Muscle layer of duodenum (tissue), 2 donors: ENCODE measurements at regions not wholly inside any gene's neighbourhood (a gene's known extent, or its start where the extent isn't known, plus 50 kb on each side); places are given as distances from the start of the nearest gene placed in this dataset.

ENCODE experiments used
- H3K27ac ChIP-seq: one replicate; pipeline ENCODE4 v1.7.0; 2013; ENCODE audit warnings: mild to moderate bottlenecking, low read length
- H3K27me3 ChIP-seq: one replicate; pipeline ENCODE4 v1.7.0; 2013; ENCODE audit warnings: low read depth, mild to moderate bottlenecking, control low read depth, low read length
- H3K36me3 ChIP-seq, 2 donors: one replicate each; pipeline ENCODE4 v1.7.0; 2013; ENCODE audit warnings: low read length in 2 of 2, control low read depth in 1 of 2, mild to moderate bottlenecking in 1 of 2; ENCODE audit not compliant: insufficient read depth in 2 of 2, control insufficient read depth in 1 of 2
- H3K4me1 ChIP-seq, 2 donors: one replicate each; pipeline ENCODE4 v1.7.0; 2013; ENCODE audit warnings: low read length in 2 of 2, mild to moderate bottlenecking in 2 of 2, control low read depth in 1 of 2, moderate library complexity in 1 of 2; ENCODE audit not compliant: insufficient read depth in 2 of 2, control insufficient read depth in 1 of 2
- H3K4me3 ChIP-seq, 2 donors: one replicate each; pipeline ENCODE4 v1.7.0; 2013; ENCODE audit warnings: low read length in 2 of 2, low read depth in 1 of 2, mild to moderate bottlenecking in 1 of 2
- H3K9me3 ChIP-seq, 2 donors: one replicate each; pipeline ENCODE4 v1.7.0; 2013; ENCODE audit warnings: low read length in 2 of 2, control low read depth in 1 of 2, mild to moderate bottlenecking in 1 of 2; ENCODE audit not compliant: control insufficient read depth in 1 of 2
- donor health status: healthy.

GRCh38 chr11:92767416-92767815 is 202.0 kb upstream of the MTNR1B start:
- Histone ChIP-seq H3K9me3 (no peaks in the 10 kb centered on the region), H3K4me3 (no peak overlapping the region), H3K36me3 (no peaks in the 10 kb centered on the region), H3K27me3 (no peaks in the 10 kb centered on the region), H3K27ac (no peak overlapping the region), H3K4me1 (no peaks in the 10 kb centered on the region)

GRCh38 chr11:92768121-92768840 is 201.2 kb upstream of the MTNR1B start:
- Histone ChIP-seq H3K4me3 (no peak overlapping the region), H3K27ac (no peak overlapping the region), H3K9me3 (no peaks in the 10 kb centered on the region), H3K4me1 (no peaks in the 10 kb centered on the region), H3K27me3 (no peaks in the 10 kb centered on the region), H3K36me3 (no peaks in the 10 kb centered on the region)

GRCh38 chr11:92769112-92769511 is 200.3 kb upstream of the MTNR1B start:
- Histone ChIP-seq H3K9me3 (no peaks in the 10 kb centered on the region), H3K27me3 (no peaks in the 10 kb centered on the region), H3K4me1 (no peaks in the 10 kb centered on the region), H3K36me3 (no peaks in the 10 kb centered on the region), H3K4me3 (no peak overlapping the region), H3K27ac (no peak overlapping the region)

- no peaks in the 10 kb centered on the region for H3K9me3 ChIP-seq
- no peak overlapping the region for H3K4me3 ChIP-seq
- H3K27me3 ChIP-seq = no peaks in the 10 kb centered on the region
- no peaks in the 10 kb centered on the region for H3K36me3 ChIP-seq
- H3K4me1 ChIP-seq = no peaks in the 10 kb centered on the region
- H3K27ac ChIP-seq = no peak overlapping the region
Measured at GRCh38 chr11:92770419-92770818, 199.0 kb upstream of the MTNR1B start.

- Histone ChIP-seq H3K27me3 (no peaks in the 10 kb centered on the region), H3K4me3 (no peak overlapping the region), H3K9me3 (no peaks in the 10 kb centered on the region), H3K27ac (no peak overlapping the region), H3K4me1 (no peaks in the 10 kb centered on the region), H3K36me3 (no peaks in the 10 kb centered on the region)
Measured at GRCh38 chr11:92770981-92771380, 198.5 kb upstream of the MTNR1B start.

GRCh38 chr11:92771701-92772100 is 197.8 kb upstream of the MTNR1B start:
- Histone ChIP-seq H3K36me3 (no peaks in the 10 kb centered on the region), H3K4me1 (no peaks in the 10 kb centered on the region), H3K27ac (no peak overlapping the region), H3K9me3 (no peaks in the 10 kb centered on the region), H3K27me3 (no peaks in the 10 kb centered on the region), H3K4me3 (no peak overlapping the region)

GRCh38 chr11:92775003-92775676 is 194.3 kb upstream of the MTNR1B start:
- Histone ChIP-seq H3K27ac (no peak overlapping the region), H3K4me3 (no peak overlapping the region), H3K27me3 (no peaks in the 10 kb centered on the region), H3K4me1 (no peaks in the 10 kb centered on the region), H3K9me3 (no peaks in the 10 kb centered on the region), H3K36me3 (no peaks in the 10 kb centered on the region)

GRCh38 chr11:92776676-92777075 is 192.8 kb upstream of the MTNR1B start:
- no peaks in the 10 kb centered on the region for H3K36me3 ChIP-seq
- H3K27ac ChIP-seq = no peak overlapping the region
- H3K27me3 ChIP-seq = no peaks in the 10 kb centered on the region
- no peaks in the 10 kb centered on the region for H3K4me1 ChIP-seq
- no peaks in the 10 kb centered on the region for H3K9me3 ChIP-seq
- H3K4me3 ChIP-seq = no peak overlapping the region

- H3K27ac ChIP-seq = no peak overlapping the region
- H3K36me3 ChIP-seq = no peaks in the 10 kb centered on the region
- H3K4me3 ChIP-seq = no peak overlapping the region
- no peaks in the 10 kb centered on the region for H3K4me1 ChIP-seq
- no peaks in the 10 kb centered on the region for H3K9me3 ChIP-seq
- no peaks in the 10 kb centered on the region for H3K27me3 ChIP-seq
Measured at GRCh38 chr11:92779746-92780145, 189.7 kb upstream of the MTNR1B start.

- Histone ChIP-seq H3K9me3 (no peaks in the 10 kb centered on the region), H3K36me3 (no peaks in the 10 kb centered on the region), H3K4me3 (no peak overlapping the region), H3K27ac (no peak overlapping the region), H3K4me1 (no peaks in the 10 kb centered on the region), H3K27me3 (no peaks in the 10 kb centered on the region)
Measured at GRCh38 chr11:92781151-92781550, 188.3 kb upstream of the MTNR1B start.

- Histone ChIP-seq H3K27me3 (no peaks in the 10 kb centered on the region), H3K9me3 (no peaks in the 10 kb centered on the region)
Measured at GRCh38 chr11:92782806-92783205, 186.6 kb upstream of the MTNR1B start.

GRCh38 chr11:92784331-92784730 is 185.1 kb upstream of the MTNR1B start:
- no peaks in the 10 kb centered on the region for H3K36me3 ChIP-seq
- H3K4me1 ChIP-seq = no peaks in the 10 kb centered on the region
- no peaks in the 10 kb centered on the region for H3K9me3 ChIP-seq
- H3K27ac ChIP-seq = no peak overlapping the region
- H3K27me3 ChIP-seq = no peaks in the 10 kb centered on the region
- H3K4me3 ChIP-seq = no peak overlapping the region

More at GRCh38 chr11:92782806-92783205, 186.6 kb upstream of the MTNR1B start:
- Histone ChIP-seq H3K27ac (no peak overlapping the region), H3K4me1 (no peaks in the 10 kb centered on the region), H3K36me3 (no peaks in the 10 kb centered on the region), H3K4me3 (no peak overlapping the region)
